ENCODE measurements at regions not wholly inside any gene's neighbourhood (a gene's known extent, or its start where the extent isn't known, plus 50 kb on each side); places are given as distances from the start of the nearest gene placed in this dataset.

- Histone ChIP-seq H3K9me3 (no peaks in the 10 kb centered on the region), H3K27ac (peak overlapping the region; percentile 82 to 90), H3K27me3 (no peaks in the 10 kb centered on the region), H3K4me3 (peak overlapping the region; percentile 50 to 52), H3K36me3 (no peaks in the 10 kb centered on the region), H3K4me1 (peaks cover 0 to 26% of the 10 kb centered on the region in 2 donors)
- DNase-seq (ENCODE audit: low spot score), result no peak
- no peak for TF ChIP-seq CTCF (IDR thresholded peaks at IDR 0.05)
These were observed 804.1 kb downstream of the USP25 start for GRCh38 chr21:16533692-16534407.

GRCh38 chr21:16534408-16535101 is 804.8 kb downstream of the USP25 start:
- peak overlapping the region; percentile 82 to 90 for H3K27ac ChIP-seq
- TF ChIP-seq CTCF (IDR thresholded peaks at IDR 0.05), result no peak
- DNase-seq (ENCODE audit: low spot score), result peak; percentile 90
- H3K36me3 ChIP-seq, result no peaks in the 10 kb centered on the region
- H3K4me1 ChIP-seq, result peaks cover 0 to 27% of the 10 kb centered on the region in 2 donors
- no peaks in the 10 kb centered on the region for H3K9me3 ChIP-seq
- H3K27me3 ChIP-seq, result no peaks in the 10 kb centered on the region
- peak overlapping the region; percentile 50 to 52 for H3K4me3 ChIP-seq

GRCh38 chr21:16535102-16535422 is 805.3 kb downstream of the USP25 start:
- Histone ChIP-seq H3K9me3 (no peaks in the 10 kb centered on the region), H3K27ac (peak overlapping the region; percentile 82 to 90), H3K4me3 (peak overlapping the region; percentile 50 to 52), H3K36me3 (no peaks in the 10 kb centered on the region), H3K27me3 (no peaks in the 10 kb centered on the region), H3K4me1 (peaks cover 0 to 27% of the 10 kb centered on the region in 2 donors)
- DNase-seq (ENCODE audit: low spot score), result peak; percentile 92
- TF ChIP-seq CTCF (IDR thresholded peaks at IDR 0.05), result no peak

- Histone ChIP-seq H3K27ac (peak overlapping the region; percentile 82 to 90), H3K4me3 (peak overlapping the region; percentile 50 to 52), H3K36me3 (no peaks in the 10 kb centered on the region), H3K4me1 (peaks cover 0 to 27% of the 10 kb centered on the region in 2 donors), H3K27me3 (no peaks in the 10 kb centered on the region), H3K9me3 (no peaks in the 10 kb centered on the region)
- DNase-seq (ENCODE audit: low spot score), result no peak
- no peak for TF ChIP-seq CTCF (IDR thresholded peaks at IDR 0.05)
These were observed 805.8 kb downstream of the USP25 start for GRCh38 chr21:16535626-16536025.

GRCh38 chr21:16536140-16536539 is 806.4 kb downstream of the USP25 start:
- peak overlapping the region; percentile 50 to 52 for H3K4me3 ChIP-seq
- no peak for DNase-seq (ENCODE audit: low spot score)
- H3K9me3 ChIP-seq, result no peaks in the 10 kb centered on the region
- no peaks in the 10 kb centered on the region for H3K36me3 ChIP-seq
- peak overlapping the region; percentile 82 to 90 for H3K27ac ChIP-seq
- H3K27me3 ChIP-seq, result no peaks in the 10 kb centered on the region
- H3K4me1 ChIP-seq, result peaks cover 0 to 27% of the 10 kb centered on the region in 2 donors
- no peak for TF ChIP-seq CTCF (IDR thresholded peaks at IDR 0.05)
